ENCODE measurements at regions not wholly inside any gene's neighbourhood (a gene's known extent, or its start where the extent isn't known, plus 50 kb on each side); places are given as distances from the start of the nearest gene placed in this dataset.

DNA sequence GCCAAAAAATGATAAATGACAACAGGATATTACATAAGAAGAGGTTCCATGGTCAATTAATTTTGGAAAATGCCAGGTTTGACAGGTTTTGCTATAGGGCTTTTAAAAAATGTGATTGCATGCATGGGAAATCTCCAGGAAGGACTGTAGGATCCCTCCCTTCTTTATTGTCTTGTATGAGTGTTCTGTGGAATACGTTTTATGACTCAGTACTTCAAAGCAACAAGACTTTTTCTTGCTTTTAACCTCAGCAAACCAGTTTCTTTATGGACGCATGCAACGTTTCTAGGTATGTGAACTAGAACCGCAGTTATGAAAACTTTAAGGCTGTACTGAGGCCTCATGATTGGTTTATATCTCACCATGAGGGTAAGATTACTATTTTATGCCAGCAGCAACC is 76.6 kb upstream of the NTRK2 start:
- DNase-seq (ENCODE audit: low read depth): no peak
- no peak overlapping the region for H3K4me3 ChIP-seq (ENCODE audit: low read length)
- TF ChIP-seq, protein P1, sequence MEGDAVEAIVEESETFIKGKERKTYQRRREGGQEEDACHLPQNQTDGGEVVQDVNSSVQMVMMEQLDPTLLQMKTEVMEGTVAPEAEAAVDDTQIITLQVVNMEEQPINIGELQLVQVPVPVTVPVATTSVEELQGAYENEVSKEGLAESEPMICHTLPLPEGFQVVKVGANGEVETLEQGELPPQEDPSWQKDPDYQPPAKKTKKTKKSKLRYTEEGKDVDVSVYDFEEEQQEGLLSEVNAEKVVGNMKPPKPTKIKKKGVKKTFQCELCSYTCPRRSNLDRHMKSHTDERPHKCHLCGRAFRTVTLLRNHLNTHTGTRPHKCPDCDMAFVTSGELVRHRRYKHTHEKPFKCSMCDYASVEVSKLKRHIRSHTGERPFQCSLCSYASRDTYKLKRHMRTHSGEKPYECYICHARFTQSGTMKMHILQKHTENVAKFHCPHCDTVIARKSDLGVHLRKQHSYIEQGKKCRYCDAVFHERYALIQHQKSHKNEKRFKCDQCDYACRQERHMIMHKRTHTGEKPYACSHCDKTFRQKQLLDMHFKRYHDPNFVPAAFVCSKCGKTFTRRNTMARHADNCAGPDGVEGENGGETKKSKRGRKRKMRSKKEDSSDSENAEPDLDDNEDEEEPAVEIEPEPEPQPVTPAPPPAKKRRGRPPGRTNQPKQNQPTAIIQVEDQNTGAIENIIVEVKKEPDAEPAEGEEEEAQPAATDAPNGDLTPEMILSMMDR (conservative IDR thresholded peaks at IDR 0.05; ENCODE audit: low read length): no peak

DNA sequence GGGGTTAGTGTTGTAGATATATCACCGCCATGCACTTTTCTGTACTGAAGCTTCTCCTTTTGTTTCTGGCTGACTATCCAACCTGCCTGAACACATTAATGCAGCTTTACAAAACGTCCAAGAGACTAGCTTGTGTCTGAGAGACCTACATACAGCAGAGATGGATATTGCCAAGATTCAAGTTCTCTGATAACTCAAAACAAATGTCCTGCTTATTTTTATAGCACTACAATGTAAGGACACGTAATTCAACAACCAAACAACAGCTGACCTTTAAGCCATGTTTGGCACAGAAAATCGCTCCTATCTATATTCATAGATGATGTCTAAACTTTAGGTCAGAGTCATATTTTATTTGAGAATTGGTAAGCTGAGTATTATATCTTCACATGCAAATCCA is 76.2 kb upstream of the NTRK2 start:
- TF ChIP-seq, protein P1 (conservative IDR thresholded peaks at IDR 0.05; ENCODE audit: low read length): no peak
- H3K4me3 ChIP-seq (ENCODE audit: low read length): no peak overlapping the region
- no peak for DNase-seq (ENCODE audit: low read depth)

DNA sequence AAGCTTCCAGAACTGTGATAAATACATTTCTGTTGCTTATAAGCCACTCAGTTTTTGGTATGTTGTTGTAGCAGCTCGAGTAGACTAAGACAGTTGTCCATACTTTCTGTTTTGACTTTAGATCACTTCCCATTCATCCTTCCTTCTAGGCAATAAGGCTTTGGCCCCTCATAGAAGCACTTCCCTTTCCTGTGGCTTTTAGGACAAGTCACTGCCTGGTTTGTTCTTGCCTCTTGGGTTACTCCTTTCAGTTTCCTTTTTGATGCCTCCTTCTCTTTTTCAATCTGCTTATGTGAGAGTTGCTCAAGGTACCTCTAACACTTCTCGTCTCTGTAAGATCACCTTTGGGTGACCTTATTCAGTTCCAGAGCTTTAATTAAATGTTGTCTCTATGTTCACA is 72.4 kb upstream of the NTRK2 start:
- H3K4me3 ChIP-seq (ENCODE audit: low read length): no peak overlapping the region
- TF ChIP-seq, protein P1 (conservative IDR thresholded peaks at IDR 0.05; ENCODE audit: low read length): no peak
- DNase-seq (ENCODE audit: low read depth): no peak

DNA sequence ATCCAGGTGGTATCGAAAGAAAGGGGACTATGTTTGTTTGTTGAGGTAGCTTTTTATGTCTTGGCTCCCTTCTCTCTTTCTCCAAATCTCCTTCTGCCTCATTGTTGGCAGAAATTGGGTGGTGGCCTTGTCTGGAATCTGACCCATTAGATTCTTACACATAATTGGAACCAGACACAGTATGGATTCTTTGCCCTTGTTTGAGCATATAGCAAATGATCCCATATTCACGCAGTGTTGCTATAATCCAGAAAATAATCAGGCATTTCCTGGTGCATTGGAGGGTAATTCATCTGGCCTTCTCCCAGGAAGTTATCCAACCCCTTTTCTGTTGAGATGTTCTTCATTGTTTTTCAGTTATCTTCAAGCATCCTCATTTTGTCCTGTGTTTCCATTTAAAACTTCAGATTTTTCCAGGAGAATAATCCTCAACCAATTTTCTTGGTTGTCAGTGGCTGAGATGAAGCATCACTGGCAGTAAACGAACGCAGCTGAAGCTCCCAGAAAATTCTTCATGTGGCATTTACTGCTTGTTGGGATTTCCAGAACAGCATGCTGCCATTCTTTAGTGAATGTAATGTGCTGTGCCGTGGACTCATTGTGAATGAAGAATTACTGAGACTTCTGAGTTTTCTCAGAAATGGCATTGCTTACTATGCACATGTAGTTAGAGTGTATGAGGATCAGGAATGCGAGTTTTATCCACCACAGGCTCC is 70.5 kb upstream of the NTRK2 start:
- H3K4me3 ChIP-seq (ENCODE audit: low read length): no peak overlapping the region
- TF ChIP-seq, protein P1 (conservative IDR thresholded peaks at IDR 0.05; ENCODE audit: low read length): no peak
- no peak for DNase-seq (ENCODE audit: low read depth)

DNA sequence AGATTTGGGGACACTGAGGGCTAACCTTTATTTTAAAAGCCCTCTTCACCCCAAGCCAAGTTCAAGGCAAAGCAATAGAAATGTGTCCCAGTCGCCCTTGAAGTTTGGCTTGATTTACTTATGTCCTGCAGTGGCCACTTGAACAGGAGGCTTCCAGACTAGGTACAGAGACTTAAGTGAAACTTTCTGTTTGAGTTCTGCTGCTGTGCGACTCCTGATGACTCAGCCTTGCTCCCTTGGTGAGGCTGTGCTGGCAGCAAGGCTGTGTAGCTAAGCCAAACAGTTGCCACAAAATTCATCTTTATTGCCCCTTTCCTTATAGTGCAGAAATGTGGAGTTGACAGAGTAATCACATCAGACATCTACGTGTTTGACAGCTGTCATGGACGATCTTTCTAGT is 68.8 kb upstream of the NTRK2 start:
- no peak for DNase-seq (ENCODE audit: low read depth)
- TF ChIP-seq, protein P1 (conservative IDR thresholded peaks at IDR 0.05; ENCODE audit: low read length): no peak
- H3K4me3 ChIP-seq (ENCODE audit: low read length): no peak overlapping the region

DNA sequence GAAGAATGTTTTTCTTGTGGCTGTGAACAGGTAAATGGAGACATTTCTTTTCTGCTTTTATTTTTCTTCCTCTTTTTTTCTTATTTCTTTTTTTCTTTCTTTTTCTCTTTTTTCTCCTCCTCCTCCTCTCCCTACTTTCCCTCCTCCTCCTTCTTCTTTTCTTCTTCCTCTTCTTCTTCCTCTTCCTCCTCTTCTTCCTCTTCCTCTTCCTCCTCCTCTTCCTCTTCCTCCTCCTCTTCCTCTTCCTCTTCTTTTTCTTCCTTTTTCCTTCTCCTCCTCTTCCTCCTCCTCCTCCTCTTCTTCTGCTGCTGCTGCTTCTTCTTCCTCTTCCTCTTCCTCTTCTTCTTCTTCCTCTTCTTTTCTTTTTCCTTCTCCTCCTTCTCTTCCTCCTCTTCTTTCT is 65.3 kb upstream of the NTRK2 start:
- TF ChIP-seq, protein P1 (conservative IDR thresholded peaks at IDR 0.05; ENCODE audit: low read length): no peak
- no peak overlapping the region for H3K4me3 ChIP-seq (ENCODE audit: low read length)
- no peak for DNase-seq (ENCODE audit: low read depth)

DNA sequence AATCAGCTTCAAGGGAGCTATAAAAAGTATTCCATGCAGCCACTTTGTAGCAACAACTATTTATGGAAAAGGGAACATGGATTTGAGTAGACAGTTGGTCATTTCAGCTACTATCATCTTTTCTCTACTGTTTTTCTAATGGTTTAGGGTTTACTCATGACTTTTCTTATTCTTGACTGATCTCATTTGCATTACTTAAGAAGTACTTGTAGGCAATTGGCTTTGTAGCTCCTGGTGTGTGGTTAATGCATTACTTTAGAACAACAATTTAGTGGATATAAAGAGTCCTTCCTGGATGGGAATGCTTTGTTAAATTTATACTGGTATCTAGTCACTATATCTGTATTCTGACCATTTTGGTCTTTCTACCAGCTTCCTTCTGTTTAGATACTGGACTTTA is 59.8 kb upstream of the NTRK2 start:
- TF ChIP-seq, protein P1 (conservative IDR thresholded peaks at IDR 0.05; ENCODE audit: low read length): no peak
- DNase-seq (ENCODE audit: low read depth): no peak
- no peak overlapping the region for H3K4me3 ChIP-seq (ENCODE audit: low read length)
